ENCODE measurements at regions not wholly inside any gene's neighbourhood (a gene's known extent, or its start where the extent isn't known, plus 50 kb on each side); places are given as distances from the start of the nearest gene placed in this dataset.

DNA sequence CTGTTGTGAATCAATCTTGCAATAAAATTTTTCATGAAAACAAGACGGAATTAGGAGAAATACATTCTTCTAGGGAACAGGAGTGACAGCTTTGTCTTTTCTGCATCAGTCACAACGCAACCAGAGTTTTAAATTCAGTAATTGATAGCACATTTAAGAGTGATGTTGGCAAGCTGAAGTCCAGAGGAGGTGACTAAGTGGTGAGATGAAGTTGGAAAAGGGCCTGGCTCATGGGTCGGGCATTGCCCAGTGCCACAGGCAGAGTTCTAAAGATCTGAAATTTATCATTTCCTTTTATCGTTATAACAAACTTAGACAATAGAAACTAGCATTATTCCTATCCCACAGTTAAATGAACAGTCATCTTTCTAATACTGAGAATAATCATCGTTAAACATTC lies 764.6 kb upstream of the ZEB2 start:
- TF ChIP-seq, protein P1, sequence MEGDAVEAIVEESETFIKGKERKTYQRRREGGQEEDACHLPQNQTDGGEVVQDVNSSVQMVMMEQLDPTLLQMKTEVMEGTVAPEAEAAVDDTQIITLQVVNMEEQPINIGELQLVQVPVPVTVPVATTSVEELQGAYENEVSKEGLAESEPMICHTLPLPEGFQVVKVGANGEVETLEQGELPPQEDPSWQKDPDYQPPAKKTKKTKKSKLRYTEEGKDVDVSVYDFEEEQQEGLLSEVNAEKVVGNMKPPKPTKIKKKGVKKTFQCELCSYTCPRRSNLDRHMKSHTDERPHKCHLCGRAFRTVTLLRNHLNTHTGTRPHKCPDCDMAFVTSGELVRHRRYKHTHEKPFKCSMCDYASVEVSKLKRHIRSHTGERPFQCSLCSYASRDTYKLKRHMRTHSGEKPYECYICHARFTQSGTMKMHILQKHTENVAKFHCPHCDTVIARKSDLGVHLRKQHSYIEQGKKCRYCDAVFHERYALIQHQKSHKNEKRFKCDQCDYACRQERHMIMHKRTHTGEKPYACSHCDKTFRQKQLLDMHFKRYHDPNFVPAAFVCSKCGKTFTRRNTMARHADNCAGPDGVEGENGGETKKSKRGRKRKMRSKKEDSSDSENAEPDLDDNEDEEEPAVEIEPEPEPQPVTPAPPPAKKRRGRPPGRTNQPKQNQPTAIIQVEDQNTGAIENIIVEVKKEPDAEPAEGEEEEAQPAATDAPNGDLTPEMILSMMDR (IDR thresholded peaks at IDR 0.05; ENCODE audit: borderline replicate concordance, extremely low read depth, insufficient read depth) = no peak
- Histone ChIP-seq H3K9me3 (ENCODE audit: control insufficient read depth in 2 of 3, insufficient read depth in 1 of 3, low read length in 3 of 3) (no peaks in the 10 kb centered on the region), H3K4me1 (ENCODE audit: control insufficient read depth in 2 of 3, insufficient read depth in 2 of 3, low read depth in 1 of 3, low read length in 3 of 3) (no peaks in the 10 kb centered on the region), H3K27ac (ENCODE audit: low read depth in 2 of 2, low read length in 2 of 2) (no peak overlapping the region), H3K27me3 (ENCODE audit: control insufficient read depth, insufficient read depth, low read length) (no peaks in the 10 kb centered on the region), H3K4me3 (ENCODE audit: low read length in 3 of 3) (no peak overlapping the region), H3K9ac (ENCODE audit: low read length in 3 of 3) (no peak overlapping the region), H3K36me3 (ENCODE audit: control insufficient read depth in 2 of 3, insufficient read depth in 3 of 3, low read length in 3 of 3) (no peaks in the 10 kb centered on the region)
- FAIRE-seq (no peak), DNase-seq (no peak)
- intact Hi-C loops (cut with DNase I) = no loop called here

GRCh38 chr2:145283131-145283530 lies 763.2 kb upstream of the ZEB2 start:
- no peak overlapping the region for H3K4me3 ChIP-seq (ENCODE audit: low read length in 3 of 3)
- H3K36me3 ChIP-seq (ENCODE audit: control insufficient read depth in 2 of 3, insufficient read depth in 3 of 3, low read length in 3 of 3) = no peaks in the 10 kb centered on the region
- H3K27me3 ChIP-seq (ENCODE audit: control insufficient read depth, insufficient read depth, low read length) = no peaks in the 10 kb centered on the region
- no peak for DNase-seq
- H3K9me3 ChIP-seq (ENCODE audit: control insufficient read depth in 2 of 3, insufficient read depth in 1 of 3, low read length in 3 of 3) = no peaks in the 10 kb centered on the region
- no peak for FAIRE-seq
- H3K27ac ChIP-seq (ENCODE audit: low read depth in 2 of 2, low read length in 2 of 2) = no peak overlapping the region
- H3K4me1 ChIP-seq (ENCODE audit: control insufficient read depth in 2 of 3, insufficient read depth in 2 of 3, low read depth in 1 of 3, low read length in 3 of 3) = no peaks in the 10 kb centered on the region
- intact Hi-C loops (cut with DNase I) = no loop called here
- H3K9ac ChIP-seq (ENCODE audit: low read length in 3 of 3) = no peak overlapping the region
- TF ChIP-seq, protein P1 (IDR thresholded peaks at IDR 0.05; ENCODE audit: borderline replicate concordance, extremely low read depth, insufficient read depth) = no peak

- TF ChIP-seq, protein P1 (IDR thresholded peaks at IDR 0.05; ENCODE audit: borderline replicate concordance, extremely low read depth, insufficient read depth) = no peak
- H3K36me3 ChIP-seq (ENCODE audit: control insufficient read depth in 2 of 3, insufficient read depth in 3 of 3, low read length in 3 of 3) = no peaks in the 10 kb centered on the region
- H3K4me3 ChIP-seq (ENCODE audit: low read length in 3 of 3) = no peak overlapping the region
- intact Hi-C loops (cut with DNase I) = no loop called here
- no peaks in the 10 kb centered on the region for H3K9me3 ChIP-seq (ENCODE audit: control insufficient read depth in 2 of 3, insufficient read depth in 1 of 3, low read length in 3 of 3)
- no peak overlapping the region for H3K27ac ChIP-seq (ENCODE audit: low read depth in 2 of 2, low read length in 2 of 2)
- DNase-seq = no peak
- no peaks in the 10 kb centered on the region for H3K27me3 ChIP-seq (ENCODE audit: control insufficient read depth, insufficient read depth, low read length)
- no peaks in the 10 kb centered on the region for H3K4me1 ChIP-seq (ENCODE audit: control insufficient read depth in 2 of 3, insufficient read depth in 2 of 3, low read depth in 1 of 3, low read length in 3 of 3)
- no peak for FAIRE-seq
- no peak overlapping the region for H3K9ac ChIP-seq (ENCODE audit: low read length in 3 of 3)
These were observed 758.0 kb upstream of the ZEB2 start for GRCh38 chr2:145277922-145278321.

- Histone ChIP-seq H3K27ac (ENCODE audit: low read depth in 2 of 2, low read length in 2 of 2) (no peak overlapping the region), H3K9ac (ENCODE audit: low read length in 3 of 3) (no peak overlapping the region), H3K4me3 (ENCODE audit: low read length in 3 of 3) (no peak overlapping the region), H3K4me1 (ENCODE audit: control insufficient read depth in 2 of 3, insufficient read depth in 2 of 3, low read depth in 1 of 3, low read length in 3 of 3) (no peaks in the 10 kb centered on the region), H3K9me3 (ENCODE audit: control insufficient read depth in 2 of 3, insufficient read depth in 1 of 3, low read length in 3 of 3) (no peaks in the 10 kb centered on the region), H3K27me3 (ENCODE audit: control insufficient read depth, insufficient read depth, low read length) (no peaks in the 10 kb centered on the region), H3K36me3 (ENCODE audit: control insufficient read depth in 2 of 3, insufficient read depth in 3 of 3, low read length in 3 of 3) (no peaks in the 10 kb centered on the region)
- no peak for DNase-seq
- no peak for FAIRE-seq
- intact Hi-C loops (cut with DNase I) = no loop called here
- TF ChIP-seq, protein P1 (IDR thresholded peaks at IDR 0.05; ENCODE audit: borderline replicate concordance, extremely low read depth, insufficient read depth) = no peak
These were observed 753.9 kb upstream of the ZEB2 start for GRCh38 chr2:145273840-145274239.

Measured in kidney (tissue), 13 donors.